B cell (primary cell): ENCODE measurements at regions not wholly inside any gene's neighbourhood (a gene's known extent, or its start where the extent isn't known, plus 50 kb on each side); places are given as distances from the start of the nearest gene placed in this dataset.

ENCODE experiments used
- ATAC-seq: fragments of 200-7000 bp; cut with Tn5 transposase; one replicate; pipeline ENCODE4 v1.10.0; 2021; ENCODE audit warnings: low read depth, mild to moderate bottlenecking, moderate number of reproducible peaks, moderate library complexity
- CTCF ChIA-PET: fragments of 350-600 bp; sonication (Branson Sonifier 250); formaldehyde crosslinking; loops from one replicate; lab custom pipeline; 2021; ENCODE audit warnings: antibody characterized with exemption, inconsistent platforms; lab: Charles Lee
- POLR2A ChIA-PET: fragments of 350-600 bp; sonication (Branson Sonifier 250); formaldehyde crosslinking; loops from one replicate; lab custom pipeline; 2021; ENCODE audit warnings: antibody characterized with exemption; lab: Charles Lee
- DNase-seq: peaks from one replicate; pipeline ENCODE4 v3.0.0; 2013
- H2AFZ ChIP-seq: 2 replicates; pipeline ENCODE4 v1.6.1; 2012; ENCODE audit warnings: mild to moderate bottlenecking, low read depth, low read length; ENCODE audit not compliant: insufficient read depth, poor library complexity, severe bottlenecking
- H3K27ac ChIP-seq, 2 donors: 1 replicate in 1 of 2; 2 replicates in 1 of 2; pipeline ENCODE4 v1.5.1; 2012 to 2013; ENCODE audit warnings: low read length in 2 of 2, mild to moderate bottlenecking in 2 of 2, moderate library complexity in 1 of 2
- H3K27me3 ChIP-seq, 4 experiments: fragments of 200-600 bp in 1 of 4; sonication (generic) in 1 of 4; replicated peaks in 1 of 4; 1 replicate in 2 of 4; 2 replicates in 2 of 4; pipeline versions ENCODE4 v1.6.1 to v1.7.0; 2013 to 2016; ENCODE audit warnings: low read length in 3 of 4, mild to moderate bottlenecking in 2 of 4, mixed read lengths in 1 of 4, moderate library complexity in 1 of 4; ENCODE audit not compliant: insufficient read depth in 4 of 4, control insufficient read depth in 3 of 4; ENCODE audit errors: control extremely low read depth in 1 of 4
- H3K36me3 ChIP-seq, 2 experiments: replicated peaks in 1 of 2; 1 replicate in 1 of 2; 2 replicates in 1 of 2; pipeline versions ENCODE4 v1.6.1 to v1.7.1; 2013; ENCODE audit warnings: low read length in 1 of 2; ENCODE audit not compliant: insufficient read depth in 2 of 2, control insufficient read depth in 1 of 2; ENCODE audit errors: control extremely low read depth in 1 of 2, extremely low read depth in 1 of 2
- H3K4me1 ChIP-seq, 2 donors: fragments of 200-600 bp in 1 of 2; sonication (generic) in 1 of 2; 1 replicate in 1 of 2; 2 replicates in 1 of 2; pipeline versions ENCODE4 v1.5.1 to v1.6.1; 2013 to 2017; ENCODE audit warnings: low read length in 2 of 2; ENCODE audit not compliant: control insufficient read depth in 2 of 2, insufficient read depth in 2 of 2
- H3K4me2 ChIP-seq: replicated peaks from 2 replicates; pipeline ENCODE3; 2012; ENCODE audit warnings: mild to moderate bottlenecking, low read depth, low read length; ENCODE audit not compliant: poor library complexity, severe bottlenecking
- H3K4me3 ChIP-seq, 5 experiments: fragments of 200-600 bp in 1 of 5; sonication (generic) in 1 of 5; 1 replicate in 3 of 5; 2 replicates in 2 of 5; pipeline versions ENCODE4 v1.5.1 to v1.7.0; 2011 to 2016; ENCODE audit warnings: low read length in 4 of 5, mild to moderate bottlenecking in 4 of 5, low read depth in 2 of 5, control low read depth in 1 of 5, moderate library complexity in 1 of 5; ENCODE audit not compliant: insufficient read depth in 1 of 5; ENCODE audit errors: control extremely low read depth in 1 of 5, extremely low read depth in 1 of 5
- H3K79me2 ChIP-seq: fragments of 200-600 bp; sonication (generic); one replicate; pipeline ENCODE4 v1.6.0; 2016; ENCODE audit warnings: low read length; ENCODE audit not compliant: control insufficient read depth, insufficient read depth
- H3K9ac ChIP-seq: fragments of 200-600 bp; sonication (generic); 2 replicates; pipeline ENCODE4 v1.6.1; 2017; ENCODE audit warnings: mild to moderate bottlenecking, low read length, moderate library complexity
- H3K9me3 ChIP-seq, 3 donors: one replicate each; pipeline versions ENCODE4 v1.6.1 to v1.7.1; 2013; ENCODE audit warnings: low read length in 2 of 3; ENCODE audit not compliant: control insufficient read depth in 2 of 3, insufficient read depth in 1 of 3; ENCODE audit errors: control extremely low read depth in 1 of 3
- H4K20me1 ChIP-seq: 2 replicates; pipeline ENCODE4 v1.6.0; 2012; ENCODE audit warnings: mild to moderate bottlenecking, low read length; ENCODE audit not compliant: insufficient read depth, control insufficient read depth, poor library complexity, severe bottlenecking
- H3K27ac Mint-ChIP-seq: one replicate; pipeline ENCODE4 v1.8.0; 2021; ENCODE audit warnings: mixed read lengths
- H3K27me3 Mint-ChIP-seq: one replicate; pipeline ENCODE4 v1.8.0; 2021; ENCODE audit warnings: mixed read lengths
- H3K4me1 Mint-ChIP-seq: one replicate; pipeline ENCODE4 v1.8.0; 2021; ENCODE audit warnings: mixed read lengths
- H3K4me3 Mint-ChIP-seq: one replicate; pipeline ENCODE4 v1.8.0; 2021; ENCODE audit warnings: mixed read lengths
- H3K9me3 Mint-ChIP-seq: one replicate; pipeline ENCODE4 v1.8.0; 2022; ENCODE audit warnings: mixed read lengths; ENCODE audit not compliant: insufficient read depth
- CTCF ChIP-seq: fragments of 200-600 bp; IDR thresholded peaks from one replicate; pipeline ENCODE4 v1.8.0; 2022; ENCODE audit warnings: antibody characterized with exemption, mild to moderate bottlenecking
- EZH2 ChIP-seq: IDR thresholded peaks from 2 replicates; pipeline ENCODE4 v1.6.1; 2012; ENCODE audit warnings: borderline replicate concordance, low read depth, mild to moderate bottlenecking, moderate library complexity, low read length; ENCODE audit not compliant: insufficient read depth, poor library complexity, severe bottlenecking
- WGBS: methylation state at CpG from one replicate; pipeline ENCODE4 v1.1.5; 2013; ENCODE audit warnings: missing lambda C conversion rate; ENCODE audit not compliant: insufficient coverage; 5-methylcytosine and 5-hydroxymethylcytosine counted together
- intact Hi-C: fragments of 100-400 bp; cut with micrococcal nuclease; formaldehyde crosslinking; loops from one replicate; pipeline ENCODE4 v1.10.0; 2022

- Histone ChIP-seq H3K36me3 (no peaks in the 10 kb centered on the region), H3K9ac (no peak overlapping the region), H2AFZ (no peak overlapping the region), H3K4me3 (no peak overlapping the region), H4K20me1 (no peaks in the 10 kb centered on the region), H3K27ac (no peak overlapping the region), H3K27me3 (no peaks in the 10 kb centered on the region), H3K4me1 (no peaks in the 10 kb centered on the region), H3K79me2 (no peaks in the 10 kb centered on the region), H3K9me3 (peaks cover 0 to 6% (median 0%) of the 10 kb centered on the region in 3 donors), H3K4me2 (no peak overlapping the region)
- 100% methylated on average over 1 of the region's 2 CpGs for WGBS
- Mint-ChIP-seq H3K9me3 (peaks cover 7% of the 10 kb centered on the region), H3K27me3 (no peaks in the 10 kb centered on the region), H3K4me1 (no peaks in the 10 kb centered on the region), H3K4me3 (no peak overlapping the region), H3K27ac (no peak overlapping the region)
- intact Hi-C loops, result no loop called here
- DNase-seq (no peak), ATAC-seq (no peak)
- POLR2A ChIA-PET, result no interaction called here
- CTCF ChIA-PET, result no interaction called here
- no peak for TF ChIP-seq CTCF
- TF ChIP-seq EZH2, result no peak
These were observed 2847.6 kb upstream of the PCDH20 start for GRCh38 chr13:64263285-64263684.

DNA sequence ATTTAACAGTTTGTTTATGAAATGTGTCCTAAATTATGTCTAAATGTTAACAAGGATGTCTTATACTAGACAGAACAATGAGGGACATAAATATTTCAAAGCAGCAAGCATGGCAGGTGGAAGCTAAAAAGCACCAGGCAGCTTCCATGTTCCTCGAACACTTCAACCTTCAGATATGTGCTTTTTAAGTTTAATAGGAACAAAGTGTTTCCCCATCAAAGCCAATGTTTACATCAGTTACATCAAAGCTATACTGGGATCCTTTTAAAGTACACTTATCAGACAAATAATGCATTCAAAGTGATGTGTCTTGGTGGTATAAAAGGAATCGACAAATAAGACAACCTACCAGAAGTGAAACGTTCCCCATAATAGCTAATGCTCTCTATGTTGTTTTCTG lies 2841.1 kb upstream of the PCDH20 start:
- H3K9me3 ChIP-seq, result peaks cover 0 to under 1% (median 0%) of the 10 kb centered on the region in 3 donors
- WGBS, result 80% methylated on average over 1 of the region's 3 CpGs
- Mint-ChIP-seq H3K4me3 (no peak overlapping the region), H3K9me3 (peaks cover 6% of the 10 kb centered on the region), H3K27me3 (no peaks in the 10 kb centered on the region), H3K27ac (no peak overlapping the region), H3K4me1 (no peaks in the 10 kb centered on the region)
- intact Hi-C loops, result no loop called here
- DNase-seq (no peak), ATAC-seq (no peak)
- no peaks in the 10 kb centered on the region for H3K4me1 ChIP-seq
- no peak overlapping the region for H3K4me2 ChIP-seq
- no peaks in the 10 kb centered on the region for H3K79me2 ChIP-seq
- no peaks in the 10 kb centered on the region for H3K36me3 ChIP-seq
- no peak overlapping the region for H3K9ac ChIP-seq
- no peak overlapping the region for H3K4me3 ChIP-seq
- H4K20me1 ChIP-seq, result no peaks in the 10 kb centered on the region
- CTCF ChIA-PET, result no interaction called here
- H3K27ac ChIP-seq, result no peak overlapping the region
- H2AFZ ChIP-seq, result no peak overlapping the region
- H3K27me3 ChIP-seq, result no peaks in the 10 kb centered on the region
- TF ChIP-seq CTCF (no peak), EZH2 (no peak)
- POLR2A ChIA-PET, result no interaction called here
